Ramos (cell line): ENCODE measurements at regions not wholly inside any gene's neighbourhood (a gene's known extent, or its start where the extent isn't known, plus 50 kb on each side); places are given as distances from the start of the nearest gene placed in this dataset.

Source experiments
- in situ Hi-C: fragments of 300-500 bp; cut with MboI; formaldehyde crosslinking; loops from one replicate; pipeline ENCODE4 v1.14.3; 2022; ENCODE audit warnings: low sequenced_read_pairs; ENCODE audit not compliant: unreplicated experiment

GRCh38 chr3:43966530-43966929, 275.2 kb upstream of the TOPAZ1 start:
- in situ Hi-C loops = no loop called here

GRCh38 chr3:43968465-43968864, 273.2 kb upstream of the TOPAZ1 start:
- in situ Hi-C loops = no loop called here

GRCh38 chr3:43969944-43970343, 271.7 kb upstream of the TOPAZ1 start:
- in situ Hi-C loops = no loop called here

- in situ Hi-C loops = no loop called here
Observed at GRCh38 chr3:43970351-43970750, 271.3 kb upstream of the TOPAZ1 start.

GRCh38 chr3:43970920-43971319, 270.8 kb upstream of the TOPAZ1 start:
- in situ Hi-C loops = no loop called here

- in situ Hi-C loops = no loop called here
Observed at GRCh38 chr3:43971486-43971885, 270.2 kb upstream of the TOPAZ1 start.

- in situ Hi-C loops = no loop called here
Observed at GRCh38 chr3:43978708-43979107, 263.0 kb upstream of the TOPAZ1 start.

GRCh38 chr3:43979645-43980044, 262.0 kb upstream of the TOPAZ1 start:
- in situ Hi-C loops = no loop called here

- in situ Hi-C loops = loop anchor here (10.0 kb wide), 1 partner anchor 110 kb away; no protein-coding TSS in a partner anchor
Observed at GRCh38 chr3:43994657-43995546, 246.8 kb upstream of the TOPAZ1 start.

- in situ Hi-C loops = loop anchor here (10.0 kb wide), 1 partner anchor 111 kb away; no protein-coding TSS in a partner anchor
Observed at GRCh38 chr3:43995547-43996378, 245.9 kb upstream of the TOPAZ1 start.

GRCh38 chr3:43996379-43997301, 245.0 kb upstream of the TOPAZ1 start:
- in situ Hi-C loops = loop anchor here (10.0 kb wide), 1 partner anchor 112 kb away; no protein-coding TSS in a partner anchor

GRCh38 chr3:43997316-43997715, 244.4 kb upstream of the TOPAZ1 start:
- in situ Hi-C loops = loop anchor here (10.0 kb wide), 1 partner anchor 113 kb away; no protein-coding TSS in a partner anchor

- in situ Hi-C loops = loop anchor here (10.0 kb wide), 1 partner anchor 113 kb away; no protein-coding TSS in a partner anchor
Observed at GRCh38 chr3:43997788-43998369, 243.8 kb upstream of the TOPAZ1 start.

GRCh38 chr3:43998370-43998835, 243.3 kb upstream of the TOPAZ1 start:
- in situ Hi-C loops = loop anchor here (10.0 kb wide), 1 partner anchor 114 kb away; no protein-coding TSS in a partner anchor

GRCh38 chr3:43998836-43999727, 242.6 kb upstream of the TOPAZ1 start:
- in situ Hi-C loops = loop anchor here (10.0 kb wide), 1 partner anchor 114 kb away; no protein-coding TSS in a partner anchor

- in situ Hi-C loops = loop anchor here (10.0 to 25.0 kb wide), 2 partner anchors 115 to 1413 kb away; partner anchors contain the start of genes SEC22C and SS18L2
Observed at GRCh38 chr3:43999728-44000319, 241.9 kb upstream of the TOPAZ1 start.

- in situ Hi-C loops = loop anchor here (25.0 kb wide), 1 partner anchor 1413 kb away; the partner anchor contains the start of genes SEC22C and SS18L2
Observed at GRCh38 chr3:44000586-44000985, 241.1 kb upstream of the TOPAZ1 start.
